ENCODE measurements at regions not wholly inside any gene's neighbourhood (a gene's known extent, or its start where the extent isn't known, plus 50 kb on each side); places are given as distances from the start of the nearest gene placed in this dataset.
A peak's percentile ranks its signal among the peaks of the same experiment; 100 is the strongest.
"Not testable (repeated sequence)": the region's sequence is repeated elsewhere in the genome, so short reads cannot be mapped to it uniquely, and the experiment has no call there.

DNA sequence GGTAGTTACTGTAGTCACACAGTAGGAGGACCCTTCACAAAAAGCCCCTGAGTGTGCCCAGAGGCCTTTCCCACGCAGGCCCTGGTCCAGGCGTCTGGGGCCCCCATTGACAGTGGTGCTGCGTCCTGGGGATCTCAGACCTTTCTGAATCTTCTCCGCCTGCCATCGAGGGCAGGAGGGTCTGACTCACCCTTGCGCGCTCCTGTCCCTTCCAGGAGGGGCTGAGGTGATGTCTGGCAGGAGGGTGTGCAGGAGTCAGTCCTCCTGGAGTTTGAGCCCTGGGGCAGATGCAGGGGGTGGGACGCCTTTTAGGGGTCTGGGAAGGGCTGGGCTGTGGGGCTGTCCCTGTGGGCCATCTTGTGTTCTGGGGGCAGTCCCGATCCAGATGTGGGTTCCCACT lies 386.8 kb downstream of the TMEM121 start:
- no peak for DNase-seq

DNA sequence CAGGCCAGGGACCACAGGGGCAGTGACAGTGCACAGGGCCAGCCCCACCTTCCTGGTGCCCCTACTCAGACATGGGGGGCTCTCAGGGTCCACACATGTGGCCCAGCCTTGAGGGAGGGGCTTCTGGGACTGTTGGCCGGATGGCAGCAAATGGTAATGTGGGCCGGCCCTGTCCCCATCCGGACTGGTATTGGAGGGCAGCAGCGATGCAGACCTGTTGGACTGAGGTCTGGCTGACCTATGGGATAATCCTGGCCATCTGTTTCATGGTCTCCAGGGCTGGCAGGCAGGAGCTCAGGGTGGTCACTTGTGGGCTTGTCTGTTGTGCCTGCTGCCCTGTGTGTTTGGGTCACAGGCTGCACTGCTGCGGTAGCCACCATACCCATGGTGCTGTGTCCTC lies 387.5 kb downstream of the TMEM121 start:
- DNase-seq: no peak

DNA sequence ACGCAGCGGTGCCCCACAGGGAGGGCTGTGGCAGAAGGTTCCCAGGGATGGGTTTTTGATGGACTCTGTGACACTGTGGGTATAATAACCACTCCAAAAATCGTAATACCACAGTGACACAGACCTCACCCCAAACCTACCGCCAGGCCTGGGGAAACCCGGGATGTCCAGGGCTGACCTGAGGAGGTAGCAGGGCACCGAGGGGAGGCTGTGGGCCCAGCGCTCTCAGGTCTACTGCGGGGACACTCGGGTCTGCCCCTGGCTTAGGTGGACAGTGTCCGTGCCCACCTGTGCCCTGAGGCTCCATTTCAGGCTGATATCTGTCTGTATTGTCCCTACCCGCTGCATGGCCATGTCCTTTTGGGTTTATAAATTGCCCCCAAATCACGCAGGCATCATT lies 387.9 kb downstream of the TMEM121 start:
- not testable (repeated sequence) for DNase-seq

DNA sequence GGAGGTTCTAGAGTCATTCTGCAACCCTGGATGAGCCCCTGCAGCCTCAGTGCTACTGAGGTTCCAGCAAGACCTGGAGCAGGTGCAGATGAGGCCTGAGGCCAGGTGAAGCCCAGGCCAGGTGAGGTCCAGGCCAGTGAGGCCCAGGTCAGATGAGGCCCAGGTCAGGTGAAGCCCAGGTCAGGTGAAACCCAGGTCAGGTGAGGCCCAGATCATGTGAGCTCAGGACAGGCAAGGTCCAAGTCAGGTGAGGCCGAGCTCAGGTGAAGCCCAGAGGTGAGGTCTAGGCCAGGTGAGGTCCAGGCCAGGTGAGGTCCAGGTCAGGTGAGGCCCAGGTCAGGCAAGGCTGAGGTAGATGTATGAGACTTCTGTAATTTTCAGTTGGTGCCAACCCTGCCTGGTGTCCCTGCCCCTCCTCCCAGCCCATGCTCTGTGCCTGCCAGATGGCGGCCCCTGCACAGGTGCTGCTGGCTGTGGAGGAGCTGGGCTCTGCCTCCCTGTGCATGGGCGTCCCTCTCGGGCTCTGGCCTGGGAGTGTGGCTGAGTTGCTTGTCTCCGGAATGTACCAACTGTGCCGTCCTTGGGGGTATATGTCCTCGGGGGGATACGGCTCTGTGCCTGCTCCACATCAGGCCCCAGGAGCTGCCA lies 388.5 kb downstream of the TMEM121 start:
- peak; percentile 93 for DNase-seq

DNA sequence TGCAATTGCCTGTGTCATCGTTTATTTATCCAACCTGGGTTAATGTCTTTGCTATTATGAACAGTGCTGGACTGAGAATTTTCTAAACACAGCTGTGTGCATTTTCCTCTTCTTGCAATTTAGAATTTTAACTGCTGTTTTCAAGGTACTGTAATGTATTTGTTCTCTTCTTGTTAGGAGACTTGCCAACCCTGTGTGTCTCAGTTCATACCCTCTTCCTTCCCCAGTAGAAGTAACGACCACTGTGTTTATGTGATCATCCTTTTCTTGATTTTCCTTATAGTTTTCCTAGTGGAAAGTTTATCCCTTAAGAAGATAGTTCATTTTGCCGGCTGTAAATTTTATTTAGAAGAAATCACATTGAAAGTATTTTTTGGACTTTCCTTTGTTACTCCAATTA lies 389.2 kb downstream of the TMEM121 start:
- DNase-seq: not testable (repeated sequence)

DNA sequence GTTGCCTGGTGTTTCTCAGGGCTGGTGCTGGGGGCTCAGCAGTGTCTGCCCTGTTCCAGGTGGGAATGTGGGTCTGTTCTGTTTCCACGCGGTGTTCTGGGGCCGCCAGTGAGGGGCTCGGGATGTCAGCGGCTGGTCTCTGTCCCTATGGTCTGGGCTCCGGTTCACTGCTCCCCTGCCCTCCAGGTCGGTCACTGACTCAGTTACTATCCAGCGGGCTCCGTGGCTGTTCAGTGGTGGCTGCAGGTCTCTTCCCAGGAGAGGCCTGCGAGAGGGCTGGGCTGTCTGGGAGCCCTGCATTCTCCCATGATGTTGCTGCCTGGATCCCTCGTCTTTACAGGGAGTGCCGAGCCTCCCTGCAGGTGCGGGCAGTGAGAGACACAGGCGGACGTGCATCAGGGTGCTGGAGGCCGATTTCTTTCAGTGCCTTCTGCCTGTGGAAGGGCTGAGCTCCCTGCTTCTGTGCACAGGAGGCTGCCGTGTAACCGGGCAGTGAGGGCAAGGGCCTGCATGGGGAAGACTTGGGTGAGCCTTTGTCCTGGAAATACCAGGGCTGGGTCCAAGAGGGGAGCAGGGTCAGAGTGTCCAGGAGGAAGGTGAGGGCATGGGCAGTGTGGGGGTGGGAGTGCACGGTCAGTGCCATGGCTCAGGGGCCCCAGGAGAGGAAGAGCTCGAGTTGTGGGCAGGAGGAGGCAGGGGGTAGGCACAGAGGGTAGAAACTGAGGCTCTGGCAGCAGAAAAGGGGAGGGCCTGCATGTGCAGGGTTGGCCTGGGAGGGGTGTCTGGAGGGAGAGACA lies 391.0 kb downstream of the TMEM121 start:
- DNase-seq: not testable (repeated sequence)

DNA sequence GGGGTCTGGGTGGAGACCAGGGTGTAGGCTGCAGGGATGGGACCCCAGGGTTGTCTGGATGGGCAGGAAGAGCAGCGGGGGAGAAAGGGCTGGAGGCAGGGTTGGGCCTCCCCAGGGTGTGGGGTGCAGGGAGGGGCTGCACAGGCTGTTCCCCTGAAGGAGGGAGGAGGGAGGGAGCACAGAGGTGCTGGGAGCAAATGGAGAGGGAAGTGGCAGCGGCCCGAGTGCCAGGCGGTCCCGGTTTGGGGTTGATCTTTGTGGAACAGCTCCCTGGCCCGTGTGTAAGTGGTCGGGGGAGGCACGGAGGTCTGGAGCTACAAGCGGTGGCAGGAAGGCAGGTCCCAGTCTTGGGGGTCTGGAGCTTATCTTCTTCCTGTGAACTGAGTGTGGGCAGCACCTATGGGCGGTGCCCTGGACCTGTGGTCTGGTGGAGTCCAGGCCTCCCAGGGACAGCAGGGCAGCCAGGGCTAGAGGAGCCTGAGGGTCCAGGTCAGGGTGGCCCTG lies 391.6 kb downstream of the TMEM121 start:
- no peak for DNase-seq

DNA sequence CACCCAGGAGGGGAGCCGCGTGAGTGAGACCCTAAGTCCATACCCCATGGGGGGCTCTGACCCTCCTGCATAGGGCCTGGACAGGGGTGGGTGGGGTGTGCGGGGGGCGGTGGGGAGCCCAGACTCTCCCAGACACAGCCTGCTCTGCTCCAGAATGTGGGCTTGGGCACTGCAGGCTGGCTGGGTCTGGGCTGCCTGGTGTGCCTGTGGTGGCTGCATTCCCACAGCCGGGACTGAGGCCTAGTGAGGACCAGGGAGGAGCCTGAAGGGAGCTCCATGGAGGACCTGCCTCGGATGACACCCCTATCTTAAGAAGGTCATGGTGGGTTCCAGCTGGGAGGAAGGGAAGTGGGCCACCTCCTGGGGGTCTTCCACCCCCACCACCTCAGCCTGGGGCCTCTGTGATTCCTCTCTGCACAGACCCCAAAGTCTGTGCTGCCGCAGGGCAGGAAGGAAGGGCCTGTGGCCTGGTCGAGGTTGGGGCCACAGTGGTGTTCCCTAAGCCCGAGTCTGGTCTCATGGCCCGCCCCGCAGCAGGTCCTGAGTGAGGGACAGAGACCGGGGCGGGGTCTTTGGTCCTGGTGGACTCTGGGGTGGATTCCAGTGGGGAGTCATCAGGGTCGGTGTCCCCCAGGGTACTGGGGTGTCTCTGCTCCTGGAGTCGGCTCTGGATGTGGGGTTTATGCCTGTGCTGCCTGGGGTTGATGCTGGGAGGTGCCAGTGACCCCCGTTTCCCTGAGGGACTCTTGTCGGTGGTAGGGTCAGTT lies 392.3 kb downstream of the TMEM121 start:
- no peak for DNase-seq

DNA sequence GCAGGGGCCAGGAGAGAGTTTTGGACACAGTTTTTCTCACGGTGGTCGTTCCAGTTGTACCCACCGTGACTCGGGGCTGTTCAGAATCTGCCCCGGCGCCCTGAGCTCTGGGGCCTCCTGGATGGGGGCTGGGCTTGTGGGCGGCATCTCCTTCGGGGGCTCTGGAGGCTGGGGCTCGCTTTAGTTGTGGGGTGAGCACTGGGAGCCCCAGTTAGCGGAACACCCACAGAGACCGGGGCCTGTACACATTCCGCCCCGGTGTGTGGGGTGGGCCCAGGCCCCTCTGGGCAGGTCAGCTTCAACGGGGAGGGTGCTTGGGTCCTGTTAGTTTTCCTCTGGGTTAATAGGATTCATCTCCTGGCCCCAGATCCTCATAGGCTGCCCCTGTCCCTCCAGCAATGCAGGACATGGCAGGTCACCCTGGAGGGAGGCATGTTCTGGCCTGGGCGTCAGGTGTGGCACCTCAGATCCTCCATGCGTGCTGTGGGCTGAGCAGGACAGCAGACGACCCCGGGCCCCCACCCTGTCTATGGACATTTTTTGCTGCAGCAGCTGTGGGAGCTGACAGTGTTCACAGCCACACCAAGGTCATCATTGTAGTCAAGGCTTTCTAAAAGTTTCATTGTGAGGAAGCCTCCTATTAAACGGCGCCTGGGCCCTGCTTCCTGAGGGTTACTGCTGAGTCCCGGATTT lies 393.2 kb downstream of the TMEM121 start:
- DNase-seq: no peak

DNA sequence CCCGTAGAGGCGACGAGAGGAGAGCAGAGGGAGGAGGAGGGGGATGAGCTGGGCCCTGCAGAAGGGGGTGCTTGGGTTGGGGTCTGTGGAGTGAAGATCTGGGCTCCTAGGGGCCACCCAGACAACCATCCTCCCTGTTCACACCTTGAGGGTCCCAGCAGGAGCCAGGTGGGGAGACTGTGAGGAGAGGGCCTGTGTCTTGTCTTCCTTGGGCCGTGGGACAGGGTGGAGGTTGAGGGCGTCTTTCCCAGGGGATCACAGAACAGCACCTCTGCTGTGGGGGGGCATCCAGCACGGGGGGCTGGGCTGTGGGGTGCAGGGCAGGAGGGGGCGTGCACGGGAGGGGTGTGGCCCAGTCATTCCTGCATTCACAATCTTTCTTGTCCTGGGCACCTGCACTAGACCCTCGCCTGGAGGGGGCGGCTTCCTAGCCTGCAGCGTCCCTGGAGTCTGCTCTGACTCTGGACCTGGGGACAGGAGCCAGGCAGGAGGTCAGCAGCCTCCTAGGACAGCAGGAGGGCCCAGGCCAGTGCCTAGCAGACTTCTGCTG lies 393.8 kb downstream of the TMEM121 start:
- not testable (repeated sequence) for DNase-seq

DNA sequence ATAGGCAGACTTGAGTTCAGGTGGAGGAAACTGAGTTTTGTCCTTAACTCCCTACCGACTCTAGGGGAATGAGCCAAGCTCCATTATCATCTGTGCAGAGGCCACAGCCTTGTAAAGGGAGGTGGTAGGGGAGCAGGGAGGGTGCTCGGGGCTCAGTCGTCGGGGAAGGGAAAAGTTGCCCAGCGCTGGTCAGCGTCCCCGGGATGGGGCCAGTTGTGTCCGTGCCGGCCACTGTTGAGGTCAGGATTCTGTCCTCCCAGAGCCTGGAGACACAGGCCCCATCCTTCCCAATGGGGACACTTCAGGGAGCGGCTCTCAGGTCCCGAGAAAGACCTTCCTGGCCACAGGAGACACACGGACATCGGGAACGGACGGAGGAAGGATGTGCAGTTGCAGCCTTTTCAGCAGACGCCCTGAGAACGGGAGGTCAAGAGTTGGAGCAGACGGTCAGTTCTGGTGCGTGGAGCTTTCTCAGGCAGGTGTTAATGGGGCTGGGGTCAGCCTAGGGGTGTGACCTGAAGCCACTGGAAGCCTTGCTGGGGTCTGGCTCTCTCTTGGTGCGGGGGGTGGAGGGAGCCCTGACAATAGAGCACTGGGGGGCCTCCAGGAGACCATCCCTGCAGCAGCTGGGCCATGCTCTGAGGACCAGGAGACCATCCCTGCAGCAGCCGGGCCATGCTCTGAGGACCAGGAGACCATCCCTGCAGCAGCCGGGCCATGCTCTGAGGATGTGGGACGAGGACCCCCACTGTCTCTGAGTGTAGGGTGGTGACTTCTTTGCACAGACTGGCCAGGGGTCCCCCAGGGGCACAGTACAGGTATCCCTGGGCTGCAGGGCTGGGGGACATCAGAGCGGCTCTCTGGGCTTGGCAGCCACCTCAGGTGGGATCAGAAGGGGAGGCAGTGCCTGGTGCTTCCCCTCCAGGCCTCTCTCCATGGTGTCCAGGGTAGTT lies 394.7 kb downstream of the TMEM121 start:
- not testable (repeated sequence) for DNase-seq

DNA sequence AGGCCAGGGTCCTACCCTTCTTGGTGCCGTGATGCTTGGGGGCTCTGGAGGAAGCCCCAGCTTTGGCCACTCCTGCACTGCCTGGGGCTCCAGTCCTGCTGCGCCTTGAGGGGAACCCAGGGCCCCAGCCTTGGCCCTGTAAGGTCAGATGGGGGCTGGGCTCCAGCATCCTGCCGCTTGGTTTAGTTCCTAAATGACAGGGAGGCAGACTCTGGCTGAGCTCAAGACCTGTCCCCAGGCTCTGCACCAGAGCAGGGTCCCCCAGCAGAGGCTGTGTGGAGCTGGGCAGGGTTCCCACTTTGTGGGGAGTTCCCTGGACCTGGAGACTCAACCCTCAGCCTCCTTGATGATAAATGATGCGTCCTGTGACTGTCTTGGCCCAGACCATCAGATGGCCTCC lies 395.4 kb downstream of the TMEM121 start:
- DNase-seq: not testable (repeated sequence)

DNA sequence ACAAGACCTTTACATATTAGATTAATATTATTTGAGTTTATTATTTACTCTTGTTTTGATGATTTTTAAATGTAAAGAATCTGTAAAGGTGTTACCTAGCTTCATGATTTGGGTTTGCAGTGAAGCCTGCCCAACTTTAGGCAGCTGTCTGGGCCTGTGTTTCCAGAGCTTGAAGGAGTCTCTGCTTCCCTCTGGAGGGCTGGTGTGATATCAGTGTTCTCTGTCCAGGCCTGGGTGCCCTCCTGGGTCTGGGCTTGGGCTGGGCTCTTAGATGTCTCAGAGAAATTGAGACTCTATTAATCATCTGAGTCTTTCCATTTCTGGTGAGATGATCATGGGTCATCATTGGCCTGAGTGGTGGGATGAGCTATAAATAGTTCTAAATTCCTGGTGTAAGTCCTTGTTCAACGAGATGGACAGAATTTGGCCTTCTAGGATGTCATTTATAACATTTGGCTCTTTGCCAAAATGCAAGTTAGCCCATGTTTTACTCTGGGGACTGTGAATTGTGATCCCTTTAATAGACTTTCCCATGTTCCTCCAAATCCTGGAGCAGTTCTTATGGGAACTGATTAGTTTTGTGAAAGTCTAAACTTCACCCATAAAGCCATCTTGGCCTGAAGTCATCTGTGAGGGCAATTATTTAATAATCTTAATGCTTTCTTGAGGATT lies 397.3 kb downstream of the TMEM121 start:
- DNase-seq: not testable (repeated sequence)

DNA sequence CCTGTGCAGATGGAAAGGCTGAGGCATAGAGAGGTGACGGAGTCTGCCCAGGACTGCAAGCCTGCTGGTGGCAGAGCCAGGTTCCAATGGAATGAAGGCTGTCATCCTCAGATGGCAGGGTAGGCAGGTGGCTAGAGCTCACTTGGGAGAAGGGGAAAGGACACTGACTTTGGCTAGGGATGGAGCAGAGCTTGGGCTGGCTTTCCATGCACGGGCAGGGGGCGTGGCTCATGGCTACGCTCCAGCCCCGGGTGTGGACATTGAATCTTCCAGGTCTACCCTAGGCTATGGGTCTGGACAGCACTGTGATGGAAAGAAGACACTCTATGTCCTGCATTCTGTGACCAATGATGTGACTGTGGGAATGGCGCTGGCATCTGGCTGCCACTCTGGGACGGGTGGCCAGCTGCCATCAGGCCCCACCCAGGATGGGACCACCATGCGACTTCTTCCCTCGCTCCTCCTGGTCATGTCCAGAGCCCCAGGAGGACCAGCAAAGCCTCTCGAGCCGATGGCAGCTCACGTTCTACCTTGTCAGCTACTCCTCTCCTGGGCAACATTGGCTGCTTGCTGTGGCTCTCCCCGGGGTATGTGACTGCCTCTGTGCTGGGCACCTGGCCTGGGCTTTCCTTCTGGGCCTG lies 398.7 kb downstream of the TMEM121 start:
- no peak for DNase-seq

DNA sequence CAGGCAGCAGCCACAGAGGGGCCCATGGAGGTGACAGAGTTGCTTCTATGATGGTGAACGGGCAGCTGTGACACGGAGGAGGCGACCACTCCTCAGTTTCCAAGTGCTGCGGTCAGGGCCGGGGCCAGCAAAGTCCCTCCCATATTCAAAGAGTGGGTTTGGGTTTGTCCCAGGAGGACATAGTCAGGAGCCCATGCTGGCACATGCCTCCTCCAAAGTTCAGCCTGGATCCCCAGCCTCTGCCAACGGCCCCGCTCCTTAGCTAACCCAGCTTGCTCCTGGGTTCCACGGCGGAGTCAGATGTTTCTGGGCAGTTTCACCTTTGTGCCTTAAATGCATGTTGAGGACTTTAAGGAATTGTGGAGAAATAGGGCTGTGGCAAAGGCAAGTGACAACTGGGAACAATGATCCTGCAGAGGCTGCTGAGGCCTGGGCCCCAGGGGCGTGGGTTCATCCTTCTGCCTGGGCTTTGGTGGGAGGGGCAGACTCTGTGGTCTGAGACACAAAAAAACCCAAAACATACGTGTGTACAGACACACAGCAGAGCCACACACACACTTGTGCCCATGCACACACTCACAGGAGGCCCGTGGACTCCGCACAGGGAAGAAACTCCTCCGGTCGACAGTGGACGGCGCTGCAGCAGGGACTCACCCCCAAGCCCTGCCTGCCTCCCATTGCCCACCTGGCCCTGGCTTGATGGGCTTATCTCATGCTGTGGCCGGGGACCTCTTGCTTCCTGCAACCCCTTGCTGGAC lies 399.4 kb downstream of the TMEM121 start:
- no peak for DNase-seq

DNA sequence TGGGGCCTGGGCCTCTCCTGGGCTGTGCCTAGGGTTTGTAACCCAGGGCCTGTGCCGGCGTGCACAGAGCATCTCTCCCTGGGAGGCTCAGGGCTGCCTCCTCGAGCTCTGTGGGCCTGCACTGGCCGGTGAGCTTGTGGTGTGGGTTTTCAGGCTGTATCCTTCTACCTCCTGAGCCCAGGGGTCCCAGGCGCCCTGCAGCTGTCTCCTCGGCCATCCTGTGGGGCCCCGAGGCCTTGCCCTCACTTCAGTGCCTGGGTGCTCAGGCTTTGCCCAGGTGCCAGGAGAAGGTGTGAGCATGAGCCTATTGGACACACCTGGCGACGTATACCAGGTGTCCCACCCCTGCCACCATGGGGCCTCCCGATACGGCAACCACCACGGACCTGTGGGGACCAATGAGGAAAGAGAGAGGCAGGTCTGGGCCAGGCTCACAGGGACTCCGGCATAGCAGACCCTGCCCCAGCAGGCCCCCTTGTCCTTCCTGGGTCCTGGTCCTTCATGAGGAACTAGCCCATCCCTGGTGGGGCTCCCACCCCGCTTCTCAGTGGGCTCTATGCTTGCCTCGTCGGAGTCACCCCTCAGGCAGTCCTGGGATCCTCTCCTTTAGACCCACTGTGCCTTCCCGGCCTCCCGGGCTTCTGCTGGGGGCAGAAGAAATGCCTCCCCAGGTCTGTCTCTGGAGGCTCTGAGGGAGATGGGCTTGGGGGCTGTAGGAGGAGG lies 400.2 kb downstream of the TMEM121 start:
- no peak for DNase-seq

DNA sequence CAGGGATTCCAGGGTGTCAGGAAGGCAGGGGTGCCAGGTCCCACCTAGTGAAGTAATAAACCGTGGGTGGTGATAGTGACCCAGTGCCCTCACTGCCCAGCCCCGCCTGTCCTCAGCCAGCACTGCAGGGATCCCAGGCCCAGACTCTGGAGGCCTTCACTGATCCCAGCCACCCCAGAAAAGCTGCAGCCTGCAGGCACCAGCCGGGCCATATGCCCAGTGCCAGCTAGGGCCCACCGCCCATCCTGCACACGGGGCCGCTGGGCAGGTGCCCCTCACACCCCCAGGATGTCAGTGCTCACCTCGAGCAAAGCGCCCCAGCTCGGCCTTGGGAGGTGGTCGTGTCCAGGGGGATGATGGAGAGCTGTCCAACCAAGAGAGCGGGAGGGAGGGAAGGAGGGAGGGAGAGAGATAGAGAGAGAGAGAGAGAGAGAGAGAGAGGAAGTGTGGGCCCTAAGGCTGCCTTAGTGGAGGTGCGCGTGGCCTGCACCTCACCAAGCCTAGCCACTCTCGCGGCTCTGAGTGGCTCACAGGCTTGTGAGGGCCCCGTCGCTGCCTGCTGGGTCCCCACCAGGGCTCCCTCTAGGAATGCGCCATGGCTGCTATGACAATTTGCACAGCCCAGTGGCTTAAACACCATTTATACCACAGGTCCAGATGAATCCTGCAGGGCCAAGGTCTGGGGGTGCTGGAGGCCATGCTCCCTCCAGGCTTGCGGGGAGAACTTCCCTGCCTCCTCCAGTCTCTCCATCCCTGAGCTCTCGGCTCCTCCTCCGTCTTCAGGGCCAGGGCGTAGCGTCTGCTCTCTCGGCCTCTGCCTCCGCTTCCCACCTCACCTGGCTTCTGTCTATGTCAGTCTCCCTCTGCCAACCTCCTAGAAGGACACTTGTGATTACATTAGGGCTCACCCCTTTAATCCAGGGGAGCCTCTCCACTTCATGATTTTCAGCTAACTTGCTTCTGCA lies 401.0 kb downstream of the TMEM121 start:
- DNase-seq: no peak
